Mucosa of descending colon (tissue), 3 donors: ENCODE measurements at regions not wholly inside any gene's neighbourhood (a gene's known extent, or its start where the extent isn't known, plus 50 kb on each side); places are given as distances from the start of the nearest gene placed in this dataset.

ENCODE experiments used
- ATAC-seq: fragments of 200-7000 bp; cut with Tn5 transposase; one replicate; pipeline ENCODE4 v1.9.1; 2020; ENCODE audit warnings: mild to moderate bottlenecking, moderate library complexity
- DNase-seq, 3 donors: peaks; one replicate each; pipeline ENCODE4 v3.0.0-alpha.2; 2020
- H3K36me3 ChIP-seq: fragments of 200-600 bp; one replicate; pipeline ENCODE4 v1.8.0; 2021; ENCODE audit warnings: low read depth, mild to moderate bottlenecking
- H3K4me1 ChIP-seq: fragments of 200-600 bp; one replicate; pipeline ENCODE4 v1.8.0; 2021; ENCODE audit warnings: low read depth, mild to moderate bottlenecking
- H3K4me3 ChIP-seq: fragments of 200-600 bp; one replicate; pipeline ENCODE4 v1.8.0; 2021; ENCODE audit warnings: mild to moderate bottlenecking
- H3K9me3 ChIP-seq: fragments of 200-600 bp; one replicate; pipeline ENCODE4 v1.8.0; 2021; ENCODE audit warnings: mild to moderate bottlenecking
- intact Hi-C, 2 donors: fragments of 100-400 bp; cut with DNase I in 1 of 2; cut with micrococcal nuclease in 1 of 2; formaldehyde crosslinking; loops; one replicate each; pipeline versions ENCODE4 v1.11.0 to v1.11.1; 2022; cut with DNase I, micrococcal nuclease
- TF ChIP-seq, protein P1 (sequence below): fragments of 200-600 bp; IDR thresholded peaks from one replicate; pipeline ENCODE4 v1.8.0; 2022; ENCODE audit warnings: antibody characterized with exemption, mild to moderate bottlenecking
- donor health status: DM: no; HTN: no; CAD: no; lungs with moderate emphysema.
- donor health status: DM: no; HTN: no; CAD: no.
- donor health status: DM: no; HTN: yes; CAD: no.

DNA sequence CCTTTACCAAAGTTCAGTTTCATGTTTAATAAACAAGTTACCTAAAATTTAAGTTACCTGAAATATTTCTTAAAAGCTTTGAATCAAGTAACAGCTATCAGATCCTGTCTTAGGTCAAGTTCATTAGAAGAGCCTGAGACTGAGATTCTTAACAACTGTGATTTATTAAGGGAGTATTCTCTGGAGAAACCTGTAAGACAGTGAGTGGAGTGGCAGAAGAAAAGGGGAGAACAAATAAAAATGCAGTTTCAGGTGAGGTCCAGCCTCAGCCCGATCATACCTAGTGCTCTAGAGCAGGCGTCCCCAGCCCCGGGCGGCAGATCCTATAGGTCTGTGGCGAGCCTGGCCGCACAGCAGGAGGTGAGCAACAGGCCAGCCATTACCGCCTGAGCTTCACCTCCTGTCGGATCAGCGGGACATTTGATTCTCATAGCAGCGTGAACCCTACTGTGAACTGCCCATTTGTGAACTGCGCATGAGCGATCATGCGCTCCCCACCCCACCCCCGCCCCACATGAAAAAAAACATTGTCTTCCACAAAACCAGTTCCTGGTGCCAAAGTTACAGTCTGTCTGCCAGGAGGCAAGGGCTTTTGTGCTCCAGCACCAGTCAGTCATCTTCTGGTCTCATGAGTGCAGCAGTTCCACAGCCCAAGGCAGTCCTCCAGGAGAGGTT lies 59.2 kb upstream of the ADGRB3 start:
- TF ChIP-seq, protein P1, sequence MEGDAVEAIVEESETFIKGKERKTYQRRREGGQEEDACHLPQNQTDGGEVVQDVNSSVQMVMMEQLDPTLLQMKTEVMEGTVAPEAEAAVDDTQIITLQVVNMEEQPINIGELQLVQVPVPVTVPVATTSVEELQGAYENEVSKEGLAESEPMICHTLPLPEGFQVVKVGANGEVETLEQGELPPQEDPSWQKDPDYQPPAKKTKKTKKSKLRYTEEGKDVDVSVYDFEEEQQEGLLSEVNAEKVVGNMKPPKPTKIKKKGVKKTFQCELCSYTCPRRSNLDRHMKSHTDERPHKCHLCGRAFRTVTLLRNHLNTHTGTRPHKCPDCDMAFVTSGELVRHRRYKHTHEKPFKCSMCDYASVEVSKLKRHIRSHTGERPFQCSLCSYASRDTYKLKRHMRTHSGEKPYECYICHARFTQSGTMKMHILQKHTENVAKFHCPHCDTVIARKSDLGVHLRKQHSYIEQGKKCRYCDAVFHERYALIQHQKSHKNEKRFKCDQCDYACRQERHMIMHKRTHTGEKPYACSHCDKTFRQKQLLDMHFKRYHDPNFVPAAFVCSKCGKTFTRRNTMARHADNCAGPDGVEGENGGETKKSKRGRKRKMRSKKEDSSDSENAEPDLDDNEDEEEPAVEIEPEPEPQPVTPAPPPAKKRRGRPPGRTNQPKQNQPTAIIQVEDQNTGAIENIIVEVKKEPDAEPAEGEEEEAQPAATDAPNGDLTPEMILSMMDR: no peak
- no peaks in the 10 kb centered on the region for H3K36me3 ChIP-seq
- intact Hi-C loops: no loop called here
- DNase-seq (no peak), ATAC-seq (no peak)
- no peak overlapping the region for H3K4me3 ChIP-seq
- no peaks in the 10 kb centered on the region for H3K9me3 ChIP-seq
- no peaks in the 10 kb centered on the region for H3K4me1 ChIP-seq

DNA sequence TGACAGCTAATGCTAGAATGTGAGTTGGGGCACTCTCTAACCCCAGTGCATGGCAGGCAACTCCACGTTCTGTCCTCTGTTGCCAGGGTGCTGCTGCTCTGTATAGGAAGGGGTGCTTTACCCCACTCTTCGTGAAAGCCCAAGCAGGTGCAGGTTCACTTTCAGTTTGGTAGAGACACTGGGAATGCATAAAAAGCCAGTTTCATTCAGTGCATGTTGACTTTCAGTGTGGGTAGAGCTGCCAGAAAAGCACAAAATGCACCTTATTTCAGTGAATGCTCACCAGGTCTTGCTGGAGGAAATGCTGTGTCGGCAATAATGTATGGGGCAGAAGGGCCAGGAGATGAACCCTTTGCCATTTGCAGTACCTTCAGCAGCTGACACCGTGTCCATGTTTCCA lies 62.1 kb upstream of the ADGRB3 start:
- intact Hi-C loops: no loop called here
- Histone ChIP-seq H3K4me3 (no peak overlapping the region), H3K9me3 (no peaks in the 10 kb centered on the region), H3K36me3 (no peaks in the 10 kb centered on the region), H3K4me1 (no peaks in the 10 kb centered on the region)
- DNase-seq (no peak), ATAC-seq (no peak)
- TF ChIP-seq, protein P1: no peak

DNA sequence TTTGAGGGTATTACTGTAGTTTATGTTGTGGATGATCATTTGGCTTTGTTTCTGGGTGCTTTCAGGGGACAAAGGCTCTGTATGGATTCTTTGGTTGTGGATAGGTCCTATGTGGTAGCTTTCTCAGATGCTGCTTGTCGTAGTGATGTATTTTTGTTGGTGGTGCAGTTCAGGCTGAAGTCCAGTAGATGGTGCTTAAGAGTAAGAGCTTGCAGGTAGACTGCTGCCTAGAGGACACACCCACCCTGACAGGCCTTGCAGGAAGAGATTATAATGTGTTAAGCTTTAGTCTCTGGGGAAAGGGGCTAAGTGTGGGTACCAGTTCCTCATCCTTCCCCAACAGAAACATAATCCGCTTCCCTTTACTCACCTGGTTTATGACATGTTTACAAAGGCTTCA lies 62.6 kb upstream of the ADGRB3 start:
- TF ChIP-seq, protein P1: no peak
- Histone ChIP-seq H3K4me1 (no peaks in the 10 kb centered on the region), H3K9me3 (peaks cover 3% of the 10 kb centered on the region), H3K36me3 (no peaks in the 10 kb centered on the region), H3K4me3 (no peak overlapping the region)
- peak; percentile 34 for ATAC-seq
- intact Hi-C loops: no loop called here
- DNase-seq: no peak

DNA sequence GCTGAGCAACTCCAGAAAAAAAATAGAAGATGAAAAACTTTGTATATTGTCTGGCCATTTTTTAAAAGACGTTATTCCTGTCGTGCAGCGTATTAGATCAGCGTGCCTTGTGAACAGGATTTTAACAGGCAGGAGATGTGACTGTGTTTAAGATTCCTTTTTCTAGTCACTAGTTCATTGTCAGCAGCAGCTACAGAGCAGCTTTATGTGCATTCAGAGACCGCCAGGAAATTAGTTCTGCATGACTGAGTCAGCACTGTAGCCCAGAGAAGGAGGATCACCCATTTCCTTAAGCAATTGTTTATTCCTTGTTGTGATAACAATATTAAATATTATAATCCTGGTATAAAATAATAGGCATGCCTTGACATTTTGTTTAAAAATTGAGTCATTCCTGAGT lies 75.4 kb upstream of the ADGRB3 start:
- H3K36me3 ChIP-seq: no peaks in the 10 kb centered on the region
- H3K4me1 ChIP-seq: no peaks in the 10 kb centered on the region
- ATAC-seq: no peak
- intact Hi-C loops: no loop called here
- no peak overlapping the region for H3K4me3 ChIP-seq
- H3K9me3 ChIP-seq: no peaks in the 10 kb centered on the region
- TF ChIP-seq, protein P1: no peak
- no peak for DNase-seq

DNA sequence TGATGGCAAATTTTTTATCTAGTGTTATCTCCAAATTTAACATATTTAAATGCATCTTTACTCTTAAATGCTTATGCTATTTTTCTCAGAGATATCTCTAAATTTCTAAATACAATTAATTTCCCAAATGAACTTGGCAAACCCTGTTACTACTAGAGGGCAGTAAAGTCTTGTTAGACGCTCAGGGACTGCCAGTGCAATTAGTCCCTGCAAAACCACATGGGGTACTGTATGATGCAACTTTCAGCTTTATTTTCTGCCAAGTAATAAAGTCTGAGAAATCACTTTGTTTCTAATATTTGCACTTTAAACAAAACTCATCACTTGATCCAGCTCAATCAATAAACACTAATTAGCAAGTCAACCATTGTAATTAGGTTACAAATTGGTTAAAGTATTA lies 76.0 kb upstream of the ADGRB3 start:
- intact Hi-C loops: no loop called here
- ATAC-seq: no peak
- H3K9me3 ChIP-seq: no peaks in the 10 kb centered on the region
- no peak overlapping the region for H3K4me3 ChIP-seq
- no peak for DNase-seq
- TF ChIP-seq, protein P1: no peak
- no peaks in the 10 kb centered on the region for H3K4me1 ChIP-seq
- no peaks in the 10 kb centered on the region for H3K36me3 ChIP-seq

DNA sequence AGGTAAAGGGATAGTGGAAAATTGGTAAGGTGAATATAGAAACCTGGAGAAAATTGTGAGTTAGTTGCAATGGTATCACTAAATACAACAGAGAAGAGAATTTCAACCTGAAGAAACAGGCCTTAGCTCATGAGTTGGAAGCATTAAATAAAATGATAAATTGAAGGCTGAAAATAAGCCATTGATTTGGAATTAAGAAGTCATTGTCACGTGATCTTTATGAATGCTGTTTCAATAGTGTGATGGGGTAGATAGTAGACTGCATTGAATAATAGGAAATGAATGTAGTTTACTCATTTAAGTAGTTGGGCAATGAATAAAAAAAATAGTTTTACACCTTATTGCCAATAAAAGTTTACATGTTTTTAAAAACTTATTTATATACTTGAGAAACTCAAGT lies 88.5 kb upstream of the ADGRB3 start:
- DNase-seq: no peak
- Histone ChIP-seq H3K4me3 (no peak overlapping the region), H3K4me1 (no peaks in the 10 kb centered on the region), H3K36me3 (no peaks in the 10 kb centered on the region), H3K9me3 (peaks cover 6% of the 10 kb centered on the region)
- TF ChIP-seq, protein P1: no peak
- intact Hi-C loops: no loop called here
- no peak for ATAC-seq
